ENCODE measurements at regions not wholly inside any gene's neighbourhood (a gene's known extent, or its start where the extent isn't known, plus 50 kb on each side); places are given as distances from the start of the nearest gene placed in this dataset.

- DNase-seq (ENCODE audit: low spot score) (no peak), ATAC-seq (no peak)
- intact Hi-C loops (cut with DNase I): no loop called here
Measured at GRCh38 chr14:97851428-97851995, 1054.3 kb downstream of the VRK1 start.

- ATAC-seq: no peak
- intact Hi-C loops (cut with DNase I): no loop called here
- DNase-seq (ENCODE audit: low spot score): no peak
Measured at GRCh38 chr14:97854918-97855317, 1057.7 kb downstream of the VRK1 start.

- no peak for DNase-seq (ENCODE audit: low spot score)
- intact Hi-C loops (cut with DNase I): no loop called here
- no peak for ATAC-seq
Measured at GRCh38 chr14:97866195-97866594, 1069.0 kb downstream of the VRK1 start.

- no peak for DNase-seq (ENCODE audit: low spot score)
- intact Hi-C loops (cut with DNase I): no loop called here
Measured at GRCh38 chr14:97866664-97867063, 1069.5 kb downstream of the VRK1 start.

GRCh38 chr14:97873291-97873690 is 1076.1 kb downstream of the VRK1 start:
- DNase-seq (ENCODE audit: low spot score): no peak
- intact Hi-C loops (cut with DNase I): no loop called here
- no peak for ATAC-seq

More at GRCh38 chr14:97866664-97867063, 1069.5 kb downstream of the VRK1 start:
- no peak for ATAC-seq

GRCh38 chr14:97874394-97874793 is 1077.2 kb downstream of the VRK1 start:
- ATAC-seq (no peak), DNase-seq (ENCODE audit: low spot score) (no peak)
- intact Hi-C loops (cut with DNase I): no loop called here

- ATAC-seq (peak; percentile 72), DNase-seq (ENCODE audit: low spot score) (peak; percentile 79)
- intact Hi-C loops (cut with DNase I): no loop called here
Measured at GRCh38 chr14:97878206-97878605, 1081.0 kb downstream of the VRK1 start.

- DNase-seq (ENCODE audit: low spot score) (no peak), ATAC-seq (peak; percentile 95)
- intact Hi-C loops (cut with DNase I): no loop called here
Measured at GRCh38 chr14:97878727-97879126, 1081.5 kb downstream of the VRK1 start.

GRCh38 chr14:97887690-97888089 is 1090.5 kb downstream of the VRK1 start:
- DNase-seq (ENCODE audit: low spot score) (no peak), ATAC-seq (no peak)
- intact Hi-C loops (cut with DNase I): no loop called here

- intact Hi-C loops (cut with DNase I): no loop called here
- ATAC-seq (no peak), DNase-seq (ENCODE audit: low spot score) (no peak)
Measured at GRCh38 chr14:97888331-97888730, 1091.1 kb downstream of the VRK1 start.

- DNase-seq (ENCODE audit: low spot score) (no peak), ATAC-seq (no peak)
- intact Hi-C loops (cut with DNase I): no loop called here
Measured at GRCh38 chr14:97891515-97891914, 1094.3 kb downstream of the VRK1 start.

- intact Hi-C loops (cut with DNase I): no loop called here
Measured at GRCh38 chr14:97894552-97894951, 1097.4 kb downstream of the VRK1 start.

GRCh38 chr14:97900196-97900854 is 1103.1 kb downstream of the VRK1 start:
- ATAC-seq (no peak), DNase-seq (ENCODE audit: low spot score) (no peak)
- intact Hi-C loops (cut with DNase I): loop anchor here (5.0 kb wide), 1 partner anchor 1277 kb away; no protein-coding TSS in a partner anchor

More at GRCh38 chr14:97894552-97894951, 1097.4 kb downstream of the VRK1 start:
- no peak for ATAC-seq
- DNase-seq (ENCODE audit: low spot score): no peak

- ATAC-seq (no peak), DNase-seq (ENCODE audit: low spot score) (no peak)
- intact Hi-C loops (cut with DNase I): loop anchor here (5.0 kb wide), 1 partner anchor 1275 kb away; no protein-coding TSS in a partner anchor
Measured at GRCh38 chr14:97902630-97903029, 1105.4 kb downstream of the VRK1 start.

- intact Hi-C loops (cut with DNase I): loop anchor here (5.0 kb wide), 1 partner anchor 1273 kb away; no protein-coding TSS in a partner anchor
- DNase-seq (ENCODE audit: low spot score): no peak
- no peak for ATAC-seq
Measured at GRCh38 chr14:97903821-97904220, 1106.6 kb downstream of the VRK1 start.

- DNase-seq (ENCODE audit: low spot score) (no peak), ATAC-seq (no peak)
- intact Hi-C loops (cut with DNase I): no loop called here
Measured at GRCh38 chr14:97912217-97912616, 1115.0 kb downstream of the VRK1 start.

- intact Hi-C loops (cut with DNase I): no loop called here
- DNase-seq (ENCODE audit: low spot score) (no peak), ATAC-seq (no peak)
Measured at GRCh38 chr14:97916100-97916499, 1118.9 kb downstream of the VRK1 start.

GRCh38 chr14:97916669-97917568 is 1119.7 kb downstream of the VRK1 start:
- DNase-seq (ENCODE audit: low spot score) (no peak), ATAC-seq (no peak)
- intact Hi-C loops (cut with DNase I): no loop called here

- no peak for ATAC-seq
Measured at GRCh38 chr14:97920201-97920600, 1123.0 kb downstream of the VRK1 start.

GRCh38 chr14:97921296-97921695 is 1124.1 kb downstream of the VRK1 start:
- intact Hi-C loops (cut with DNase I): no loop called here
- no peak for DNase-seq (ENCODE audit: low spot score)
- no peak for ATAC-seq

More at GRCh38 chr14:97920201-97920600, 1123.0 kb downstream of the VRK1 start:
- no peak for DNase-seq (ENCODE audit: low spot score)
- intact Hi-C loops (cut with DNase I): no loop called here
